Globus pallidus (tissue), 1 donor: ENCODE measurements at regions not wholly inside any gene's neighbourhood (a gene's known extent, or its start where the extent isn't known, plus 50 kb on each side); places are given as distances from the start of the nearest gene placed in this dataset.

ENCODE experiments used
- DNase-seq: peaks from one replicate; pipeline ENCODE4 v3.0.0-alpha.2; 2015; ENCODE audit warnings: low spot score

DNA sequence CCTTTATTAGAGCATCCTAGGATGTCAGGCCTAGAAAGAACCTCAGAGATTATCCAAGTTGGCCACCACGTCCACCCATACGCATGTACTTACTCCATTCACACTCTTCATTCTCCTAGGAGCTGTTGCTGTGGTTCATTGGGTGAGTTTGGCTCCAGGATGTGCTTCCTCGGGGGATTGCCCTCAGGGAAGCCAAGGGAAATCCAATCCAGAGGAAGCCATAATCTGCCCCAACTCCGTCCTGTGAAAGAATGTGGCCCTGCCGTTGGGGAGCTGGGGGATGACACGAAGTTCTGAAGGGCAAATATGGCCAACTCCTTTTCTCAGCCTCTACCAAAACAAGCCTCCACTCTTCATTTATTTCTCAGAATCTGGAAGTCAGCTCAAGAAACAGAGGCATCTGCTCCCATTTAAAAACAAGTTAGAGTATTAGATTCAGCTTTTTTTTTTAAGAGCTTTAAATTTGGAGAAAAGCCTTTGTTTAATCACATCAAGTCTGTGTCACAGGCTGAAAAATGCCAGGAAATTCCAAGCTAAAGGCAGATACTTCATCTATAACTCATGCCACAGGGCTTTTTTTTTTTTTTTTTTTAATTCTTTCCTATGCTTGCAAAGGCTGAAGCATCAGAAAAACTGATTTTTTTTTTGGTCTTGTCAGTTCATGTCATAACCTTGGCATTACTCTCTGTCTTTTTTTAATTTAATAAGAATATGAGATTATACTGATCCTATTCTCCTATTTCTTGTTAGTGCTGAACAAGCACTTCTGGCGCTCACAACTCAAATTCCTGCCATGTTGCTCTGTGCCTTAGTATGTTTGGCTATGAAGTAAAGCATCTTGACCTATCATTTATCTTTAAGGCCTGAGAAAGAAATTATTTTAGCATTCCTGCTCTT is 480.9 kb upstream of the MARCKS start:
- no peak for DNase-seq

GRCh38 chr6:113376847-113377165 is 480.3 kb upstream of the MARCKS start:
- no peak for DNase-seq

GRCh38 chr6:113377362-113377942 is 479.7 kb upstream of the MARCKS start:
- no peak for DNase-seq

DNA sequence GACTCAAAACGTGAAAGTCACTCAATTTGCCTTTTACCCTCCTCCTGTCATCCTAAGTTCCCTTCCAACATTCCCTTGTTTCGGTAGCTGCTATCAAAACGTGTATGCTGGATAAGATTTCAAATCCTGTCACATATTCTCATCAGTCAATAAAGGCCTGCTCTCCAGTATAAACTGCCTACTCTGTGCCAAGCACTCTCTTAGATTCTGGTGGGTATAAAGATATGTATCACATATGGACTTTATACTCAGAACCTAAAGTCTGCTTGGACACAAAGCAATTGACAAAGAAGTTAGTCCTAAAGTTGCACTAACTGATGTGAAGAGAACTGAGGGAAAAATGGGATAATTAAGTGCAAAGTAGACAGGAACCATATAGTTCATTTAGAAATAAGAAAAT is 476.6 kb upstream of the MARCKS start:
- DNase-seq: no peak

DNA sequence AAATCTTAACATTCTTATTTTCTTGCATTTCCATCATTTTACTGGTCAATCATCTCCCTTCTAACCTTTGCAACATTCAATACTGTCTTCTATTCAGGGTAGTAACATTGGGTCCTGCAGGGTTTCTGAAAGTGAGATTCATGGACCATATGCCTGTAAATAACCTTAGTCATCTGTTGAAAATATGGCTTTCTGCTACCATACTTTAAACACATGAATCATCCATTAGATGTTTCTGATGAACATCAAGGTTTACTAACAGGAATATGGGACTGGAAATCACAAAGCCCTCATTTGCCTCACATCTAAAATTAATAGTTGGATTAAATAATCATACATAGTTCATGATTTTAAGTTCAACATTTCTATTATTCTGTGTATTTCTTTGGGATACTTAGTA is 475.9 kb upstream of the MARCKS start:
- DNase-seq: no peak

DNA sequence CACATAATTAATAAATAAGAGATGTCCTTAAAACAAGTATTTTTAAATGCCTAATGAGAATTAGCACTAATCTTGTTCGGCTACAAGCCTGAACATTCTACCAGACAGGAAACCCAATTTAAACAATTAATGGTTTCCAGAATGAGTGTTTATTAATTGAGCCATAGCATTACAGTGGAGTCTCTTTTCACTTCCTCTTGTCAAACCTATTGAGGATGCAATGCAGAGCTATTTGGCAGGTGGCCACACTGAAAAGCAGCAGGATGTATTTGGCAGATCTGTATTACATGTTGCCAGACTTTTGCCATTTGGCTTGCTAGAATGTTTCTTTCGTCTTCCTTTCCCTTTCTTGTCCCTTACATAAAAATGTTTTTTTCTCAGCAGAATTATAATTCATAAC is 475.2 kb upstream of the MARCKS start:
- DNase-seq: no peak

- DNase-seq: no peak
These were observed 473.4 kb upstream of the MARCKS start for GRCh38 chr6:113383701-113384100.

- no peak for DNase-seq
These were observed 472.1 kb upstream of the MARCKS start for GRCh38 chr6:113385020-113385431.

- no peak for DNase-seq
These were observed 468.1 kb upstream of the MARCKS start for GRCh38 chr6:113388996-113389395.

DNA sequence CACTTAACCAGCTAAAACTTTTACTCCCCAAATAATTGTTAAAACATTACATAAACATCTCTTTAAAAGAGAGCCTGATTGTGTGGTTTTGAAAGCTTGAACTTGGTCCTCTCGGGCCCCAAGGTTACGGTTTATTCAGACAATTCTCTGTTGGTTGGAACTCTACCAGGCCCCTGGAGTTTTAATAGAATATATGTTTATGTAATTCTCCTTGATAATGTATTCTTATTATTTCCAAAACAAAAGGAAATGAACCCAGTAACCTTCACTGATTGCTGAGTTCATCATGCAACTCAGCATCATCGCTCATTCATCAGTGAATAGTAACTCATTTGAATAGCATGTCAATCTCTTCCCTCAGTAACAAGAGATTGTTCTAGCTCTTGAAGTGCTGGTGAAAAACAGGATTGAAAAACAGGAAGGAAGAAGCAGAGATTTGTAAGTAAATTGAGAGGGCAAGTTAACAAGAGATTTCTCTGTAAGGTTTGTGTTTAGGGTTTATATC is 464.5 kb upstream of the MARCKS start:
- no peak for DNase-seq

- no peak for DNase-seq
These were observed 462.9 kb upstream of the MARCKS start for GRCh38 chr6:113394216-113394615.

DNA sequence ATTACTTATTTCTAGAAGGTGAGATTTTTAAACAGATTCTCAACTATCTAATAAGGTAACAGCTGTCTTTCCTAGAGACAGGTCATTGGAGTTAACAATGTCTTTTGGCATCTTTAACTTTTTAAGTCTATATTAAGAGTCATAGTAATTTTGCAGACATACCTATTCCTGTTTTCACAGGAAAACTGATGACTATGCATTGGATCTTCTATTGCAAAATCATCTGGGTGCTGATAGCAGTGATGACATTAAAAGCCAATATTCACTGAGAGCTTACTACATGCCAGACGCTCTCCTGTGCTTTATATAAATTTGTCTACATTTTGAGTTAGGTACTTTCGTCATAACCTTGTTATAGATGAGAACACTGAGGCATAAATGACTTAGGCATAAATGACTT is 462.4 kb upstream of the MARCKS start:
- DNase-seq: no peak

- no peak for DNase-seq
These were observed 460.4 kb upstream of the MARCKS start for GRCh38 chr6:113396730-113397129.

GRCh38 chr6:113397236-113397635 is 459.9 kb upstream of the MARCKS start:
- no peak for DNase-seq

- no peak for DNase-seq
These were observed 455.9 kb upstream of the MARCKS start for GRCh38 chr6:113401231-113401630.

- DNase-seq: no peak
These were observed 454.6 kb upstream of the MARCKS start for GRCh38 chr6:113402544-113402943.

DNA sequence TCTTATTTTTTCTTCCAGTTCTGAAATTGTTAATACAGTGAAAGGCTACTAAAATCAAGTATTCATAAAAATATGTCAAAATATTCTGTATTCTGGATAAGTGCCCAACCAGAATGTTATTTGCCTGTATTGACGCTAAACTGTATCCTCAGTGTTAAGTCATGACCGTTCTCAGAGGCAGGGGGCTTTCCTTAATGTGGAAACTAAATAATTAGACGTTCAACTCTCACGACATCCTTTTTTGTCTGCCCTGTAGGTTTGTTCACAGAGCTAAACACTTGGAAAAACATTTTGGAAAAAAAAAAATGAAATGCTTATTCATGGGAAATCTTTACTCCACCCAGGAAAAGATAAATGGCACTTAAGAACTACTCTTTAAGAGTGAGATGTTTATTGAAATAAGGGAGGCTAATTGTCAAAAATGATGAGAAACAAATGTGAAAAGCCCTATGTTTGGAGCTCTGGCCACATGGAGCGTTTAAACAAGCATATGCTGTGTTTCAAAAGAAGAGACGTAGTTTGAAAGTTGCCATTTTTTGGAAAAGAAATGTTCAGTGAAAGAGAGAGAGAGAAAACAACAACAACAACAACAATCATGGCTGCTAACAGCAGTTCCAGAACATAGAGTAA is 453.1 kb upstream of the MARCKS start:
- no peak for DNase-seq

DNA sequence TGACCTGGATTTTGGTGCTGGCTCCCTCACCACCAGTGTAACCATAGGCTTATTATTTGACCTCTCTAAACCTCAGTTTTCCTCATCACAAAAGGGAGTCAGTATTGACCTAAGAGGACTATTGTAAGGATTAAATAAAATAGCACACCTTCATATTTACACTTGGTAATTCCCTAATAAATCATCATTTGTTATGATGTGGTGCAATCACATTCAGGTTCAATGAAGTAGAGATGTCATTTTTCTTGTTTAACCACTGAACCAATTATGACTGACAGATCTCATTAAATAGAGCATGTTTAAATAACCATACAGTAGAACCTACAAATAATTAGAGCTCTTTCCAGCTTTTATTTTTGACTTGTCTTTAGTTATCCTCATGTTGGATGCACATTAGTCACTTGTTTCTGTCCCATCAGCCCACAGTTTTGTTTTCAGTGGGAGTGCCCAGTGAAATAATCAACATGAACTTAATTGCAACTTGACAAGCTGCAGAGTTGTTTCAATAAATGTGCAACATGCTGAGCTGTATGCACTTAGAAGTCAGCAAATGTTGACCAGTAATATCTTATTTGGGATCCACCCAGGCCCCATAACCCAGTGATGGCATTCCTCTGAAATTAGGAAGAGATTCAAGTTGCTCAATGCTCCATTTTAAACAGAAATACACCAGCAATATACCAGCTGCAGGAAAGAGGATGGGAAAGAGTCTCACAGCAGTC is 451.7 kb upstream of the MARCKS start:
- no peak for DNase-seq

DNA sequence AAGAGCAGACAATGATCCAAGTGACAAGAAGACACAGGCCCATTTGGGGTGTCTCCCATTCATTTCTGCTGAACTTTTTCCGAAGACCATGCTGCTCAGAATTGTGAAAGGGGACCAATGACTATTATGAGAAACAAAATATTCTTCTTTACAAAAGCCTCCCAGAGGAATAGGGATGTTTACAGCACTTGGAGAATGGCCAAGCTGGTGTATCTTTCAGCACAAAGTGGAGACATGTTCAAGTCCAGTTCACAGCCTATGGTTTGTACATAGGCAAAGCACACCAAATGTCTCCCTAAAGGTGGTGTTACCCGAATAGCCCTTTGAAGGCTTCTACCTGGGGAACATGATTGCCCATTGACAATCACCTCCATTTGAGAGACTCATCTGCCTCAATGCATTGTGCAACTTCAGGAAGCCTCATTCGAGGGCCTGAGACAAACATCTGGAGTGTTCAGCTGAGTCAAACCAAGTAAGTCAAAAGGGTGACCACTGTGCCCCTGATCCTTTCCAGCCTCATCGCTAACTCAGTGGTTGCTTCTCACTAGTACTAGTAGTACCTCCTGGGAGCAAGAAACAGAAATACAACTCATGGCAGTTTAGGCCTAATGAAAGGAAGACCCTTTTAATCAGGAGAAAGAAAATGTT is 451.0 kb upstream of the MARCKS start:
- no peak for DNase-seq

DNA sequence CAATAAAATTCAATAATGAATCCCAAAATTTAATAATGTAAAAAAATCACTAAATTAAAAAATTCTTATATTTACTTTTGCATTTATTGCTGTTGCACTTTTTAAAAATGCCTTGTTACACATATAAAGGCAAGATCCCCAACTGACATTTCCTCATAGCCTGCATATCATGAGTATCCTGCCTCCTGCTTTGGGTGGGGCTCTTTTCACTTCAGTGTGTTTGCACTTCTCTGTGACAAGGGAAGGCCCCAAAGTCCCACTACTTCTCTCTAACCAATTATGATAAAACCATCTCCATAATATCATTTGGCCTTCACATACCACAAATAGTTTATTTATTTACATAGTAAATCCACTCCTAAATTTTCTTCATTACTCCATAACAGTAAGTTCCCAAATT is 446.1 kb upstream of the MARCKS start:
- no peak for DNase-seq

GRCh38 chr6:113412589-113413357 is 444.4 kb upstream of the MARCKS start:
- no peak for DNase-seq
